ENCODE measurements at regions not wholly inside any gene's neighbourhood (a gene's known extent, or its start where the extent isn't known, plus 50 kb on each side); places are given as distances from the start of the nearest gene placed in this dataset.

DNA sequence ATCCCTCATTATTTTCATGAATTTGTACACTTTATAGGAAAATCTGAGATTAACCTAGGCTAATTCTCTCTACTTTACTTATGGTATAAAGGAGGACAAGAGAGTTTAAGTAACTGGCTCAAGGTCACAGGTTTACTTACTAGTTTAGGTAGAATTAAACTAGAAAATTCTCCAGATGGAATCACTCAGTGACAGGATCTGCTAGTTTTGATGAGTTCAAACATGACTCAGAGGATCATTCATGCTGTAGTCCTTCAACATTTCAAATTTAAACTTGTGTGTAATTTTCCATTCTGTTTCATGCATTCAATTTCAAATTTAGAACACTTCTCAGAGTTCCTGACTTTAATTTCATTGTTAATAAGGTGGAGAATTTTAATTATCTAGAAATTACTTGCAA, 485.7 kb upstream of the TUSC1 start:
- Histone ChIP-seq H3K27ac (no peak overlapping the region), H3K9me3 (no peaks in the 10 kb centered on the region), H3K4me3 (no peak overlapping the region), H3K27me3 (no peaks in the 10 kb centered on the region), H3K36me3 (no peaks in the 10 kb centered on the region), H3K4me1 (no peaks in the 10 kb centered on the region)
- DNase-seq (ENCODE audit: extremely low spot score in 2 of 2) = no peak
- intact Hi-C loops (cut with DNase I) = no loop called here
- TF ChIP-seq POLR2A (IDR thresholded peaks at IDR 0.05) = no peak
- TF ChIP-seq POLR2AphosphoS5 (IDR thresholded peaks at IDR 0.05; ENCODE audit: insufficient read depth in 1 of 2, low read depth in 1 of 2) = no peak
- no peak for TF ChIP-seq CTCF (IDR thresholded peaks at IDR 0.05)

- H3K27me3 ChIP-seq = no peaks in the 10 kb centered on the region
- H3K4me1 ChIP-seq = no peaks in the 10 kb centered on the region
- intact Hi-C loops (cut with DNase I) = no loop called here
- no peaks in the 10 kb centered on the region for H3K9me3 ChIP-seq
- DNase-seq (ENCODE audit: extremely low spot score in 2 of 2) = no peak
- no peak overlapping the region for H3K27ac ChIP-seq
- TF ChIP-seq POLR2AphosphoS5 (IDR thresholded peaks at IDR 0.05; ENCODE audit: insufficient read depth in 1 of 2, low read depth in 1 of 2) (no peak), POLR2A (IDR thresholded peaks at IDR 0.05) (no peak), CTCF (IDR thresholded peaks at IDR 0.05) (no peak)
- H3K36me3 ChIP-seq = no peaks in the 10 kb centered on the region
- no peak overlapping the region for H3K4me3 ChIP-seq
Observed at GRCh38 chr9:26159575-26160392, 481.5 kb upstream of the TUSC1 start.

DNA sequence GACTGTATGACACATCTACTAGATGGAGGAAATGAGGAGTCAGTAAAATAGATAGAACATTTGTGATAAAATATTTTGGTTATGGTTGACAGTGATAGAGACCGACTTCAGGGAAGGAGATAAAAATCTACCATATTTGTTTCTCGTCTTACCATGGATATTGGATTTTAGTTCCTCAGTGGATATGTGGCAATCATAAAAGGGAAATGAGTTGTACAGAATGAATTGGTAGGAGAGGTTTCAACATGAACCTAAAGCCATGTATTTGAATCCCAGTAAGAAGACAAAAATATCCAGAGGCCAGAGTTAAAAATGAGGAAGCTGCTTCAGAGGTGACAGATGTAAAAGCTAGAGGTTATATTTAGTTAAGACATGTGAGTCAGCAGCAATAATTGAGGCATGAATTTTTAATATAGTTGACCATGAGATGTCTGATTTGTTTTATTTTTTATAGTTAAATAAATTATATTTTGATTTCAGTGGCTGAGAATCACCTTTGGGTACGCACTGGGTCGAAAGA, 480.4 kb upstream of the TUSC1 start:
- H3K9me3 ChIP-seq = no peaks in the 10 kb centered on the region
- intact Hi-C loops (cut with DNase I) = no loop called here
- no peaks in the 10 kb centered on the region for H3K36me3 ChIP-seq
- no peak for DNase-seq (ENCODE audit: extremely low spot score in 2 of 2)
- H3K27me3 ChIP-seq = no peaks in the 10 kb centered on the region
- no peak overlapping the region for H3K4me3 ChIP-seq
- H3K4me1 ChIP-seq = no peaks in the 10 kb centered on the region
- H3K27ac ChIP-seq = no peak overlapping the region
- no peak for TF ChIP-seq POLR2A (IDR thresholded peaks at IDR 0.05)
- no peak for TF ChIP-seq CTCF (IDR thresholded peaks at IDR 0.05)
- no peak for TF ChIP-seq POLR2AphosphoS5 (IDR thresholded peaks at IDR 0.05; ENCODE audit: insufficient read depth in 1 of 2, low read depth in 1 of 2)

GRCh38 chr9:26157411-26157810, 479.2 kb upstream of the TUSC1 start:
- Histone ChIP-seq H3K27ac (no peak overlapping the region), H3K4me1 (no peaks in the 10 kb centered on the region), H3K36me3 (no peaks in the 10 kb centered on the region), H3K27me3 (no peaks in the 10 kb centered on the region), H3K4me3 (no peak overlapping the region), H3K9me3 (no peaks in the 10 kb centered on the region)
- no peak for DNase-seq (ENCODE audit: extremely low spot score in 2 of 2)
- intact Hi-C loops (cut with DNase I) = no loop called here
- no peak for TF ChIP-seq CTCF (IDR thresholded peaks at IDR 0.05)
- no peak for TF ChIP-seq POLR2AphosphoS5 (IDR thresholded peaks at IDR 0.05; ENCODE audit: insufficient read depth in 1 of 2, low read depth in 1 of 2)
- no peak for TF ChIP-seq POLR2A (IDR thresholded peaks at IDR 0.05)

- Histone ChIP-seq H3K9me3 (no peaks in the 10 kb centered on the region), H3K27me3 (no peaks in the 10 kb centered on the region), H3K27ac (no peak overlapping the region), H3K36me3 (no peaks in the 10 kb centered on the region), H3K4me1 (no peaks in the 10 kb centered on the region), H3K4me3 (no peak overlapping the region)
- DNase-seq (ENCODE audit: extremely low spot score in 2 of 2) = no peak
- intact Hi-C loops (cut with DNase I) = no loop called here
- TF ChIP-seq POLR2AphosphoS5 (IDR thresholded peaks at IDR 0.05; ENCODE audit: insufficient read depth in 1 of 2, low read depth in 1 of 2) = no peak
Observed at GRCh38 chr9:26152350-26152749, 474.1 kb upstream of the TUSC1 start.
